Activated B cell treated with CpG ODN at 0.5 μM for 24 hours (primary cell): ENCODE measurements at regions not wholly inside any gene's neighbourhood (a gene's known extent, or its start where the extent isn't known, plus 50 kb on each side); places are given as distances from the start of the nearest gene placed in this dataset.
"Not testable (repeated sequence)": the region's sequence is repeated elsewhere in the genome, so short reads cannot be mapped to it uniquely, and the experiment has no call there.

Experiments
- ATAC-seq: fragments of 200-7000 bp; cut with Tn5 transposase; one replicate; pipeline ENCODE4 v1.10.0; 2021; ENCODE audit warnings: low read depth, mild to moderate bottlenecking, moderate library complexity
- CTCF ChIA-PET: fragments of 350-600 bp; sonication (Branson Sonifier 250); formaldehyde crosslinking; loops from one replicate; lab custom pipeline; 2021; ENCODE audit warnings: antibody characterized with exemption; lab: Charles Lee
- POLR2A ChIA-PET: fragments of 350-600 bp; sonication (Branson Sonifier 250); formaldehyde crosslinking; loops from one replicate; lab custom pipeline; 2021; ENCODE audit warnings: antibody characterized with exemption; lab: Charles Lee
- DNase-seq: peaks from one replicate; pipeline ENCODE4 v3.0.0; 2022
- H3K27ac Mint-ChIP-seq: one replicate; pipeline ENCODE4 v1.8.0; 2020; ENCODE audit warnings: mixed read lengths
- H3K27me3 Mint-ChIP-seq: one replicate; pipeline ENCODE4 v1.8.0; 2021; ENCODE audit warnings: mixed read lengths
- H3K36me3 Mint-ChIP-seq: one replicate; pipeline ENCODE4 v1.8.0; 2021; ENCODE audit warnings: low read depth, mixed read lengths
- H3K4me1 Mint-ChIP-seq: one replicate; pipeline ENCODE4 v1.8.0; 2021; ENCODE audit warnings: mixed read lengths
- H3K4me3 Mint-ChIP-seq: one replicate; pipeline ENCODE4 v1.8.0; 2020; ENCODE audit warnings: mild to moderate bottlenecking, mixed read lengths
- H3K9me3 Mint-ChIP-seq: one replicate; pipeline ENCODE4 v1.8.0; 2020; ENCODE audit warnings: mixed read lengths
- intact Hi-C: fragments of 100-400 bp; cut with micrococcal nuclease; formaldehyde crosslinking; loops from one replicate; pipeline ENCODE4 v1.15.1; 2024
- TF ChIP-seq, protein P1 (sequence below): fragments of 200-600 bp; IDR thresholded peaks from one replicate; pipeline ENCODE4 v1.8.0; 2022; ENCODE audit warnings: antibody characterized with exemption, mild to moderate bottlenecking

DNA sequence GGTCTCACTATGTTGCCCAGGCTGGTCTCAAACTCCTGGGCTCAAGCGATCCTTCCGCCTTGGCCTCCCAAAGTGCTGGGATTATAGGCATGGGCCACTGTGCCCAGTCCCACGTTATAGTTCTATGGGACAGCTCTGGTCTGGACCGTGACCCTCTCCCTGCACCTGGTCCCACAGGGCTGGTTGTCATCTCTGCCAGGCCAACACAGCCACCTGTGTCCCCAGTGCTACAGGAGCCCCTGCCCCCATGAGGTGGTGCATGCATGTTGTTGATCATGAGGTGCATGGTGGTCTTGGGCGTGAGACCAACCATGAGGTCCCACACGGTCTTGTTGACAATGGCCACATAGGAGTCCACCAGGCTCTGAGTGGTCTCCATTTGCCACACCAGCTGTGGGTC, 51.0 kb upstream of the UBE2Q2 start:
- CTCF ChIA-PET, DNase-seq, H3K4me3 Mint-ChIP-seq, POLR2A ChIA-PET, intact Hi-C loops, H3K4me1 Mint-ChIP-seq, ATAC-seq, H3K27ac Mint-ChIP-seq, H3K9me3 Mint-ChIP-seq, H3K36me3 Mint-ChIP-seq: not testable (repeated sequence)
- peaks cover 36% of the 10 kb centered on the region for H3K27me3 Mint-ChIP-seq

DNA sequence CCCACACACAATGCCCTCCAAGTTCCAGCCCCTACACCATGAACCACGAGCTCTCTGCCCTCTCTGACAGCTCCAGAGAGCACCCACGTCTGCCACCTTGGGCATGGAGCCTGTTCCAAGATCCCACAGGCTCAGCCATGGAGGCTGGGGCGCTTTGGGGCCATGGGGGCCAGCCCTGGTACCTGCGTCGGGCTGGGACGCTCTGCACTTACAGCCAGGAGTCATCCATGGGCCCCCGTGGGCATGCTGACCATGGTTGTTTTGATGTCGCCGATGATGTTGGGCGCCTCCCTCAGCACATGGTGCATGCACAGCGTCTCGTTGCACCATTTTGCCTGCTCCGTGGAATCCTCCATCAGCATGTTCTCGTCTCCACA, 51.9 kb upstream of the UBE2Q2 start:
- Mint-ChIP-seq H3K9me3 (no peaks in the 10 kb centered on the region), H3K27me3 (peaks cover 33% of the 10 kb centered on the region), H3K4me1 (peaks cover 3% of the 10 kb centered on the region), H3K36me3 (no peaks in the 10 kb centered on the region), H3K27ac (no peak overlapping the region), H3K4me3 (no peak overlapping the region)
- ChIA-PET CTCF (no interaction called here), POLR2A (no interaction called here)
- DNase-seq: no peak
- ATAC-seq: no peak
- TF ChIP-seq, protein P1, sequence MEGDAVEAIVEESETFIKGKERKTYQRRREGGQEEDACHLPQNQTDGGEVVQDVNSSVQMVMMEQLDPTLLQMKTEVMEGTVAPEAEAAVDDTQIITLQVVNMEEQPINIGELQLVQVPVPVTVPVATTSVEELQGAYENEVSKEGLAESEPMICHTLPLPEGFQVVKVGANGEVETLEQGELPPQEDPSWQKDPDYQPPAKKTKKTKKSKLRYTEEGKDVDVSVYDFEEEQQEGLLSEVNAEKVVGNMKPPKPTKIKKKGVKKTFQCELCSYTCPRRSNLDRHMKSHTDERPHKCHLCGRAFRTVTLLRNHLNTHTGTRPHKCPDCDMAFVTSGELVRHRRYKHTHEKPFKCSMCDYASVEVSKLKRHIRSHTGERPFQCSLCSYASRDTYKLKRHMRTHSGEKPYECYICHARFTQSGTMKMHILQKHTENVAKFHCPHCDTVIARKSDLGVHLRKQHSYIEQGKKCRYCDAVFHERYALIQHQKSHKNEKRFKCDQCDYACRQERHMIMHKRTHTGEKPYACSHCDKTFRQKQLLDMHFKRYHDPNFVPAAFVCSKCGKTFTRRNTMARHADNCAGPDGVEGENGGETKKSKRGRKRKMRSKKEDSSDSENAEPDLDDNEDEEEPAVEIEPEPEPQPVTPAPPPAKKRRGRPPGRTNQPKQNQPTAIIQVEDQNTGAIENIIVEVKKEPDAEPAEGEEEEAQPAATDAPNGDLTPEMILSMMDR: no peak
- intact Hi-C loops: no loop called here

DNA sequence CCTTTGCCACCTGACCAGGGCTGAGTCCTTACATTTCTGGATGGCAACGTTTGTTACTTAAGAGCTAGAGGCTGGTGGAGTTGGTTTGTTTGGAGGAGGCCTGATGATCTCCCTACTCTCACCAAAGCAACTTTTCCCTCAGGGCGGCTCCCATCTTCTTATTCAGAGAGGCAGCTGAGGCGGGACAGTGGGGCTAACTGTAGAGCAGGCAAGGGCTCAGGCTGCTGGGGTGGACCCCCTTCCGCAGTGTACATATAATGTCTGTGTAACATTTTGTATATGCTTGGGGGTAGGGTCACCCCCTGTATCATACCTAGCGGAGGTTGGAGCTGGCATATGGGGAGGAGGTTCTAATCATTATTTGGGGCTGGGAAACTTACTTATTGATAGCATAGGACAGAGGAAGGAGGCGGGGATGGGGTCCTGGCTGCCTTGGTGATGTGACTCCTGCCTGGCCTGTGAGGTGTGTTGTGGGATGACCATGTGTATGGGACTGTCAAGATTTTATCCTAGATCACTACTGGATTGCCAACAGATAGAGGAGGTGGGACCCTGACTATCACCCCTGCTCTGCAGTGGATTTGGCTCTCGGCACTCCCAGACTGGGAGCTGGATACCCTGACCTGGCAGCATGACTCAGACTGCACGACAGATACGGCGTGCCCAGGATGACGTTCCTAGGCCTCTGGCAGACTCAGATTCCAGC, 52.5 kb upstream of the UBE2Q2 start:
- TF ChIP-seq, protein P1: no peak
- CTCF ChIA-PET: no interaction called here
- Mint-ChIP-seq H3K4me3 (no peak overlapping the region), H3K4me1 (peaks cover 6% of the 10 kb centered on the region), H3K36me3 (no peaks in the 10 kb centered on the region), H3K27me3 (peaks cover 34% of the 10 kb centered on the region), H3K27ac (no peak overlapping the region), H3K9me3 (no peaks in the 10 kb centered on the region)
- intact Hi-C loops: no loop called here
- DNase-seq (no peak), ATAC-seq (no peak)
- POLR2A ChIA-PET: no interaction called here

DNA sequence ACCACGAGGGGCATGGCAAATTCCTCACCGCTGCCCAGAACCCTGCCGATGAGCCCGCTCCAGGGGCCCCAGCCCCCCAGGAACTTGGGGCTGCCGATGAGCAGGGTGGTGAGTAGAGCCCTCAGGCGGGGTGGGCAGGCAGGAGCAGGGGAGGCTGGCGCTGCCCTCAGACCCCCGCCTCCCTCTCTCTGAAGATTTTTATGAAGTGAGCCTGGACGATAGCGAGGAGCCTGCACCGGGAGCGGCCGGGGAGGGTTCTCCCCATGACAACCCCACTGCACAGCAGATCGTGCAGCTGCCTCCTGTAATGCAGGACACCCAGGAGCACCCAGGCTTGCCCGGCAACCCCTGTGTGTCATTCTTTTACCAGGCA, 56.7 kb upstream of the UBE2Q2 start:
- ChIA-PET CTCF (interaction anchor here (1.5 kb wide), 1 partner anchor 18 kb away, joined by 3 read pairs; no protein-coding TSS in a partner anchor), POLR2A (no interaction called here)
- Mint-ChIP-seq H3K27ac (no peak overlapping the region), H3K36me3 (no peaks in the 10 kb centered on the region), H3K4me3 (no peak overlapping the region), H3K9me3 (no peaks in the 10 kb centered on the region), H3K4me1 (peaks cover 6% of the 10 kb centered on the region), H3K27me3 (peaks cover 39% of the 10 kb centered on the region)
- TF ChIP-seq, protein P1: no peak
- intact Hi-C loops: no loop called here
- ATAC-seq (no peak), DNase-seq (no peak)

DNA sequence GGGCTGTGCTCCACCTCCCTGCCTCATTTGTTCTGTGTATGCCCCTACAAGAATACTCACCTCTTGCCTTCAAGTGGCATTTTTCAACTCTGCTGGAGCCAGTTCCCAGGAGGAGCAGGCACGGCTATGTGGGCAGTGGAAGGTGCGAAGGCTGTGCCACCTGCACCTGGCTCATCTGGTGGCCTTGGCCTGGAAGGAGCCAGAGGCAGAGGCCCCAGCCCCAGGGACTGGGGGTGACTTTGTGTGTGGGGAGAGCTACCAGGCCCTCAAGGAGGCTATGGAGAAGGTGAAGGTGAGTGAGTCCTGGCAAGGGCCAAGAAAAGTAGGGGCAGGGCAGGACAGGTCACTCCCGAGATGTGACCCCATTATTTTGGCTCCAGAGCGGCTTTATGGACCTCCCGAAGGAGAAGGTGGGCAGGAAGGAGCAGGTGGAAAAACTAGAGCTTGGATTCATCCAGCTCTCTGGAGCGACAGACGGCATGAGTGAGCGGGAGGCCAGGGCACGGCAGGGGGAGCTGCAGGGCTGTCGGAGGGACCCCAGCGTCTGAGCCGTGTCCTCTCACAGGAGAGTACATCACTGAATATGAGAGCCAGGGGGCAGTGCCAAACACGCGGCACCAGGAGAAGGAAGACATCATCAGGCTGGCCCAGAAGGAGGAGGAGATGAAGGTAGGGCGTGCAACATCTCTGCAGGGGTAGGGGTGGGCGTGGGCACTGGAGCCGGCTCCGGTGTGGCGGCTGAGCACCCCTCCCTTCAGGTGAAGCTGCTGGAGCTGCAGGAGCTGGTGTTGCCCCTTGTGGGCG, 57.3 kb upstream of the UBE2Q2 start:
- ATAC-seq (no peak), DNase-seq (no peak)
- H3K4me3 Mint-ChIP-seq: no peak overlapping the region
- ChIA-PET POLR2A (no interaction called here), CTCF (interaction anchor here (1.5 kb wide), 1 partner anchor 18 kb away, joined by 3 read pairs; no protein-coding TSS in a partner anchor)
- peaks cover 36% of the 10 kb centered on the region for H3K27me3 Mint-ChIP-seq
- intact Hi-C loops: no loop called here
- no peaks in the 10 kb centered on the region for H3K36me3 Mint-ChIP-seq
- peaks cover 6% of the 10 kb centered on the region for H3K4me1 Mint-ChIP-seq
- TF ChIP-seq, protein P1: no peak
- H3K27ac Mint-ChIP-seq: no peak overlapping the region
- H3K9me3 Mint-ChIP-seq: no peaks in the 10 kb centered on the region

DNA sequence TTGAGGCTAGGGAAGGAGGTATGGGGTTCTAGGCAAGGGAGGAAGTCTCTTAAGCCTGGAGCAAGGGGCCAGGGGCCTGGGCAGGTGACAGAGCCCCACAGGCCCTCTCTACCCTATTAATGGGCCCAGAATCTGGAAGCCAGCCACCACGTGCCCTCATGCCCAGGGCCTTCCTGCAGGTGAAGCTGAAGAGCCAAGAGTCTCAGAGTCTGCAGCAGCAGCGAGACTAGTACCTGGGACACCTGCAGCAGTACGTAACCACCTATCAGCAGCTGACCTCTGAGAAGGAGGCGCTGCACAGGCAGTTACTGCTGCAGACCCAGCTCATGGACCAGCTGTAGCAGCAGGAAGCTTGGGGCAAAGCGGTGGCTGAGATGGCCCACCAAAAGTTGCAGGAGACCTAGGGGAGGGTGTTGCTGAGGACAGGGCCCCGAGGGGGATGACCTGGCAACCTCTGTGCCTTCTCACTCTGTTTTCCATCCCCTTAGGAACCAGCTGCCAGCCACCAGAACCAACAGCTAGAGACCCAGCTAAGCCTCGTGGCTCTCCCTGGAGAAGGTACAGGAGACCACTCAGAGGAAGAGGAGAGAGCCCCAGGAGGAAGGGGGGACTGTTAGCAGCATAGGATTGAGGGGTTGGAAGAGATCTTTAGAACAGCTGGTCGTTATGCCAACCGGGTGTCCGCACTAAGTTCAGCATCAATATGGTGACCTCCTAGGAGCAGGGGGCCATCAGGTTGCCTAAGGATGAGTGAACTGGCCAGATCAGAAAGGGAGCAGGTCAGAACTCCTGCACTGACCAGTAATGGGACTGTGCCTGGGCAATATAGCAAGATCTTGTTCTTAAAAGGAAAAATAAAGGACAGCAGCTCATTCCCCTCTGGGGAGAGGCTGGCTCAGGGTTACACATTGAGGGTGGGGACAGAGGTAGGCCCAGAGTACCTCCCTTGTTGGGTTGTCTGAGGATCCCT, 58.5 kb upstream of the UBE2Q2 start:
- POLR2A ChIA-PET, H3K4me3 Mint-ChIP-seq, DNase-seq, intact Hi-C loops, H3K9me3 Mint-ChIP-seq, H3K4me1 Mint-ChIP-seq, ATAC-seq, H3K27ac Mint-ChIP-seq, H3K36me3 Mint-ChIP-seq: not testable (repeated sequence)
- peaks cover 41% of the 10 kb centered on the region for H3K27me3 Mint-ChIP-seq
- CTCF ChIA-PET: interaction anchor here (1.5 kb wide), 1 partner anchor 20 kb away, joined by 3 read pairs; no protein-coding TSS in a partner anchor

DNA sequence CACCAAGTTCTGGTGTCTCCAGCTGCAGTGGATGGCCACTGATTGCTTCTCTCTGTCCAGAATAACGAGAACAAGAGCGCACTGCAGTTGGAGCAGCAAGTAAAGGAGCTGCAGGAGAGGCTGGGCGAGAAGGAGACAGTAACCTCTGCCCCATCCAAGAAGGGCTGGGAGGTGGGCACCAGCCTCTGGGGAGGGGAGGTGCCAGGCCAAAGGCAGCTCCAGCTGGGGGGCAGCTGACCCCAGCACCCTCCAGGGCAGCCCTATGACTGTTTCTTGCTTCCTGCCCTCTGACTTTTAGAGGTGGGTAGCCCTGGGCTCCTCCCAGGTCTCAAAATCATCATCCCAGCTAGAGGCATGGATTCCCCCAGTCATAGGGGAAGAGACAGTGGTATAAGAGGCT, 59.7 kb upstream of the UBE2Q2 start:
- H3K9me3 Mint-ChIP-seq, POLR2A ChIA-PET, H3K4me3 Mint-ChIP-seq, DNase-seq, H3K27ac Mint-ChIP-seq, CTCF ChIA-PET, intact Hi-C loops, H3K4me1 Mint-ChIP-seq, ATAC-seq, H3K36me3 Mint-ChIP-seq: not testable (repeated sequence)
- peaks cover 42% of the 10 kb centered on the region for H3K27me3 Mint-ChIP-seq
